HCT116 (cell line): ENCODE measurements at regions not wholly inside any gene's neighbourhood (a gene's known extent, or its start where the extent isn't known, plus 50 kb on each side); places are given as distances from the start of the nearest gene placed in this dataset.

Experiments used
- ATAC-seq: fragments of 200-7000 bp; cut with Tn5 transposase; 2 replicates; pipeline ENCODE4 v1.9.1; 2020; ENCODE audit warnings: mild to moderate bottlenecking, moderate library complexity
- BruUV-seq: library from RNA; stranded (reverse); fragments of 400-500 nt; replicated peaks from 2 replicates; lab custom pipeline; 2021; lab: Mats Ljungman, UMichigan
- CTCF ChIA-PET: fragments of 300-600 bp; sonication (Branson Sonifier 250); formaldehyde crosslinking; loops from one replicate; lab custom pipeline; 2021; ENCODE audit warnings: antibody characterized with exemption; lab: Charles Lee
- POLR2A ChIA-PET: fragments of 300-600, 350-600 bp; sonication (Branson Sonifier 250); formaldehyde crosslinking; loops from one replicate; lab custom pipeline; 2021; ENCODE audit warnings: antibody characterized with exemption; lab: Charles Lee
- RAD21 ChIA-PET, 2 experiments: fragments of 300-600 bp; sonication (Branson Sonifier 250); formaldehyde crosslinking; loops; one replicate each; lab custom pipeline; 2023; ENCODE audit warnings: low total read pairs in 2 of 2; ENCODE audit not compliant: uncharacterized antibody in 2 of 2, unreplicated experiment in 2 of 2, low non-redundant PET in 1 of 2; lab: Charles Lee
- DNase-seq: peaks from one replicate; pipeline ENCODE4 v3.0.0-alpha.2; 2010; ENCODE audit warnings: low read depth, low spot score
- H2AFZ ChIP-seq: fragments of 200-600 bp; shearing (Covaris generic), sonication (generic); 2 replicates; pipeline ENCODE4 v1.6.1; 2017; ENCODE audit warnings: low read depth, mixed run types, mixed read lengths, antibody characterized with exemption, low read length; ENCODE audit not compliant: poor library complexity, severe bottlenecking
- H3K27ac ChIP-seq: 2 replicates; pipeline ENCODE4 v1.5.1; 2012; ENCODE audit warnings: low read depth, low read length
- H3K27me3 ChIP-seq: fragments of 200-600 bp; sonication (generic); 2 replicates; pipeline ENCODE4 v1.6.1; 2016; ENCODE audit warnings: mixed run types, low read length, mixed read lengths; ENCODE audit not compliant: insufficient read depth
- H3K36me3 ChIP-seq, 2 experiments: fragments of 200-500 bp in 1 of 2; fragments of 200-600 bp in 1 of 2; sonication (Bioruptor generic) in 1 of 2; sonication (generic) in 1 of 2; 2 replicates each; pipeline versions ENCODE4 v1.5.1 to v1.6.1; 2014 to 2016; ENCODE audit warnings: low read length in 2 of 2, inconsistent platforms in 1 of 2, mixed read lengths in 1 of 2, mixed run types in 1 of 2; ENCODE audit not compliant: insufficient read depth in 2 of 2, control insufficient read depth in 1 of 2
- H3K4me1 ChIP-seq, 2 experiments: fragments of 200-600 bp in 1 of 2; sonication (generic) in 1 of 2; 2 replicates each; pipeline versions ENCODE4 v1.5.1 to v1.6.1; 2012 to 2017; ENCODE audit warnings: low read length in 2 of 2, inconsistent platforms in 1 of 2, mild to moderate bottlenecking in 1 of 2, mixed read lengths in 1 of 2, mixed run types in 1 of 2, moderate library complexity in 1 of 2; ENCODE audit not compliant: insufficient read depth in 2 of 2, control insufficient read depth in 1 of 2
- H3K4me2 ChIP-seq: fragments of 200-600 bp; sonication (generic); 2 replicates; pipeline ENCODE4 v1.6.1; 2017; ENCODE audit warnings: mixed run types, low read length, mixed read lengths
- H3K4me3 ChIP-seq, 2 experiments: fragments of 200-600 bp in 1 of 2; sonication (generic) in 1 of 2; replicated peaks in 1 of 2; 2 replicates each; pipeline ENCODE4 v1.5.1; 2011 to 2016; ENCODE audit warnings: low read length in 2 of 2, control low read depth in 1 of 2, low read depth in 1 of 2, mild to moderate bottlenecking in 1 of 2, mixed read lengths in 1 of 2, mixed run types in 1 of 2
- H3K79me2 ChIP-seq: fragments of 200-600 bp; sonication (generic); 2 replicates; pipeline ENCODE4 v1.6.1; 2017; ENCODE audit warnings: mild to moderate bottlenecking, mixed run types, low read length, moderate library complexity, mixed read lengths; ENCODE audit not compliant: insufficient read depth
- H3K9ac ChIP-seq: fragments of 200-600 bp; sonication (generic); 2 replicates; pipeline ENCODE4 v1.6.1; 2016; ENCODE audit warnings: low read length, mixed read lengths
- H3K9me2 ChIP-seq: fragments of 200-600 bp; sonication (generic), shearing (Covaris generic); 2 replicates; pipeline ENCODE4 v1.6.1; 2017; ENCODE audit warnings: mixed run types, mild to moderate bottlenecking, moderate library complexity; ENCODE audit not compliant: insufficient read depth
- H3K9me3 ChIP-seq, 2 experiments: fragments of 200-500 bp in 1 of 2; fragments of 200-600 bp in 1 of 2; sonication (Bioruptor generic) in 1 of 2; sonication (generic) in 1 of 2; 2 replicates each; pipeline ENCODE4 v1.6.1; 2014 to 2017; ENCODE audit warnings: low read length in 2 of 2, mixed read lengths in 2 of 2, inconsistent platforms in 1 of 2, low read depth in 1 of 2, mild to moderate bottlenecking in 1 of 2, mixed run types in 1 of 2, moderate library complexity in 1 of 2; ENCODE audit not compliant: control insufficient read depth in 1 of 2, insufficient read depth in 1 of 2
- H4K20me1 ChIP-seq: fragments of 200-600 bp; sonication (generic), shearing (Covaris generic); 2 replicates; pipeline ENCODE4 v1.6.1; 2017; ENCODE audit warnings: mixed run types, mild to moderate bottlenecking, moderate library complexity; ENCODE audit not compliant: insufficient read depth
- POLR2A ChIP-seq: IDR thresholded peaks from 2 replicates; pipeline ENCODE4 v1.7.0; 2011; ENCODE audit warnings: borderline replicate concordance; ENCODE audit not compliant: insufficient read depth, insufficient read length; ENCODE audit errors: extremely low read depth
- SP1 ChIP-seq: IDR thresholded peaks from 2 replicates; pipeline ENCODE4 v1.6.1; 2012; ENCODE audit warnings: low read depth
- ZFX ChIP-seq: fragments of 450-650 bp; IDR thresholded peaks from 2 replicates; pipeline ENCODE4 v1.6.1; 2017
- ZNF274 ChIP-seq: fragments of 200-500 bp; sonication (Bioruptor generic); IDR thresholded peaks from 2 replicates; pipeline ENCODE4 v1.6.1; 2014; ENCODE audit warnings: mild to moderate bottlenecking, low read depth, low read length, inconsistent platforms
- intact Hi-C: fragments of 100-400 bp; cut with micrococcal nuclease; formaldehyde crosslinking; loops from 2 replicates; pipeline ENCODE4 v1.10.0; 2022
- TF ChIP-seq, protein P1 (sequence below), 3 experiments: fragments of 200-600 bp in 1 of 3; sonication (generic) in 1 of 3; IDR thresholded peaks in 2 of 3; conservative IDR thresholded peaks in 1 of 3; 2 replicates each; pipeline ENCODE4 v1.5.1; 2012 to 2017; ENCODE audit warnings: low read depth in 2 of 3, low read length in 2 of 3, antibody characterized with exemption in 1 of 3, borderline replicate concordance in 1 of 3, control low read depth in 1 of 3, mild to moderate bottlenecking in 1 of 3, mixed read lengths in 1 of 3, mixed run types in 1 of 3, moderate library complexity in 1 of 3; ENCODE audit not compliant: insufficient read depth in 1 of 3
- TF ChIP-seq, protein P2 (sequence below): IDR thresholded peaks from 2 replicates; pipeline ENCODE4 v1.6.1; 2012; ENCODE audit warnings: low read depth

DNA sequence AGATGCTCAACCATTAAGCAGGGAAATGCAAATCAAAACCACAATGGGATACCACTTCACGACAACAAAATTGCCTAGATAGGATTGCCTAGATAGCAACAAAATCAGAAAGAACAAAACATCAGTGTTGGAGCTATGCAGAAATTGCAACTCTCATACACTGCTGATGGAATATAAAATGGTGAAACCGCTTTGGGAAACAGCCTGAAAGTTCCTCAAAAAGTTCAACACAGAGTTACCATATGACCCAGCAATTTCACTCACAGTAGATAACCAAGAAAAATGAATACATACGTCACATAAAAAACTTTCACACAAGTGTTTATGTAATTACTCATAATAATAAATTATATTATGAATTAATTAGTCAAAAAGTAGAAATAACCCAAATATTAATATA is 78.3 kb downstream of the MAFB start:
- Histone ChIP-seq H3K27me3 (peaks cover 36% of the 10 kb centered on the region), H3K4me1 (no peaks in the 10 kb centered on the region), H3K9me2 (no peaks in the 10 kb centered on the region), H3K4me3 (no peak overlapping the region), H3K79me2 (no peaks in the 10 kb centered on the region), H3K9ac (no peak overlapping the region), H3K9me3 (no peaks in the 10 kb centered on the region), H4K20me1 (no peaks in the 10 kb centered on the region), H3K27ac (no peak overlapping the region), H3K4me2 (no peak overlapping the region), H3K36me3 (no peaks in the 10 kb centered on the region), H2AFZ (no peak overlapping the region)
- DNase-seq (no peak), ATAC-seq (no peak)
- TF ChIP-seq, protein P1, sequence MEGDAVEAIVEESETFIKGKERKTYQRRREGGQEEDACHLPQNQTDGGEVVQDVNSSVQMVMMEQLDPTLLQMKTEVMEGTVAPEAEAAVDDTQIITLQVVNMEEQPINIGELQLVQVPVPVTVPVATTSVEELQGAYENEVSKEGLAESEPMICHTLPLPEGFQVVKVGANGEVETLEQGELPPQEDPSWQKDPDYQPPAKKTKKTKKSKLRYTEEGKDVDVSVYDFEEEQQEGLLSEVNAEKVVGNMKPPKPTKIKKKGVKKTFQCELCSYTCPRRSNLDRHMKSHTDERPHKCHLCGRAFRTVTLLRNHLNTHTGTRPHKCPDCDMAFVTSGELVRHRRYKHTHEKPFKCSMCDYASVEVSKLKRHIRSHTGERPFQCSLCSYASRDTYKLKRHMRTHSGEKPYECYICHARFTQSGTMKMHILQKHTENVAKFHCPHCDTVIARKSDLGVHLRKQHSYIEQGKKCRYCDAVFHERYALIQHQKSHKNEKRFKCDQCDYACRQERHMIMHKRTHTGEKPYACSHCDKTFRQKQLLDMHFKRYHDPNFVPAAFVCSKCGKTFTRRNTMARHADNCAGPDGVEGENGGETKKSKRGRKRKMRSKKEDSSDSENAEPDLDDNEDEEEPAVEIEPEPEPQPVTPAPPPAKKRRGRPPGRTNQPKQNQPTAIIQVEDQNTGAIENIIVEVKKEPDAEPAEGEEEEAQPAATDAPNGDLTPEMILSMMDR (IDR thresholded peaks at IDR 0.05 in 2 of 3, conservative IDR thresholded peaks at IDR 0.05 in 1 of 3; ENCODE audit: borderline replicate concordance in 1 of 3, insufficient read depth in 1 of 3, low read depth in 2 of 3, low read length in 2 of 3): no peak
- TF ChIP-seq SP1 (no peak), ZNF274 (no peak), ZFX (no peak), POLR2A (no peak)
- TF ChIP-seq, protein P2, sequence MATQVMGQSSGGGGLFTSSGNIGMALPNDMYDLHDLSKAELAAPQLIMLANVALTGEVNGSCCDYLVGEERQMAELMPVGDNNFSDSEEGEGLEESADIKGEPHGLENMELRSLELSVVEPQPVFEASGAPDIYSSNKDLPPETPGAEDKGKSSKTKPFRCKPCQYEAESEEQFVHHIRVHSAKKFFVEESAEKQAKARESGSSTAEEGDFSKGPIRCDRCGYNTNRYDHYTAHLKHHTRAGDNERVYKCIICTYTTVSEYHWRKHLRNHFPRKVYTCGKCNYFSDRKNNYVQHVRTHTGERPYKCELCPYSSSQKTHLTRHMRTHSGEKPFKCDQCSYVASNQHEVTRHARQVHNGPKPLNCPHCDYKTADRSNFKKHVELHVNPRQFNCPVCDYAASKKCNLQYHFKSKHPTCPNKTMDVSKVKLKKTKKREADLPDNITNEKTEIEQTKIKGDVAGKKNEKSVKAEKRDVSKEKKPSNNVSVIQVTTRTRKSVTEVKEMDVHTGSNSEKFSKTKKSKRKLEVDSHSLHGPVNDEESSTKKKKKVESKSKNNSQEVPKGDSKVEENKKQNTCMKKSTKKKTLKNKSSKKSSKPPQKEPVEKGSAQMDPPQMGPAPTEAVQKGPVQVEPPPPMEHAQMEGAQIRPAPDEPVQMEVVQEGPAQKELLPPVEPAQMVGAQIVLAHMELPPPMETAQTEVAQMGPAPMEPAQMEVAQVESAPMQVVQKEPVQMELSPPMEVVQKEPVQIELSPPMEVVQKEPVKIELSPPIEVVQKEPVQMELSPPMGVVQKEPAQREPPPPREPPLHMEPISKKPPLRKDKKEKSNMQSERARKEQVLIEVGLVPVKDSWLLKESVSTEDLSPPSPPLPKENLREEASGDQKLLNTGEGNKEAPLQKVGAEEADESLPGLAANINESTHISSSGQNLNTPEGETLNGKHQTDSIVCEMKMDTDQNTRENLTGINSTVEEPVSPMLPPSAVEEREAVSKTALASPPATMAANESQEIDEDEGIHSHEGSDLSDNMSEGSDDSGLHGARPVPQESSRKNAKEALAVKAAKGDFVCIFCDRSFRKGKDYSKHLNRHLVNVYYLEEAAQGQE: no peak
- ChIA-PET CTCF (no interaction called here), RAD21 (no interaction called here), POLR2A (no interaction called here)
- BruUV-seq: no TSS peak
- intact Hi-C loops: no loop called here
